CD4-positive, CD25-positive, alpha-beta regulatory T cell (primary cell): ENCODE measurements at regions not wholly inside any gene's neighbourhood (a gene's known extent, or its start where the extent isn't known, plus 50 kb on each side); places are given as distances from the start of the nearest gene placed in this dataset.

Source experiments
- ATAC-seq, 2 donors: fragments of 150-1000 bp; cut with Tn5 transposase; one replicate each; pipeline ENCODE4 v1.10.0; 2021; ENCODE audit warnings: low read depth in 2 of 2, moderate number of reproducible peaks in 2 of 2, moderate library complexity in 1 of 2
- DNase-seq, 3 donors: peaks; one replicate each; pipeline versions ENCODE4 v3.0.0 to v3.0.0-alpha.2; 2012 to 2022; ENCODE audit warnings: mixed read lengths in 1 of 3
- H3K27ac ChIP-seq: one replicate; pipeline ENCODE4 v1.7.0; 2013; ENCODE audit warnings: mild to moderate bottlenecking, low read length; ENCODE audit not compliant: insufficient read depth, poor library complexity, severe bottlenecking
- H3K27me3 ChIP-seq: one replicate; pipeline ENCODE4 v1.7.0; 2013; ENCODE audit warnings: low read length; ENCODE audit not compliant: control insufficient read depth, insufficient read depth
- H3K36me3 ChIP-seq: one replicate; pipeline ENCODE4 v1.7.0; 2013; ENCODE audit warnings: mild to moderate bottlenecking, low read length, moderate library complexity; ENCODE audit not compliant: control insufficient read depth, insufficient read depth
- H3K4me1 ChIP-seq: 2 replicates; pipeline ENCODE4 v1.7.0; 2013; ENCODE audit warnings: mild to moderate bottlenecking, low read length; ENCODE audit not compliant: insufficient read depth, control insufficient read depth, poor library complexity, severe bottlenecking
- H3K4me3 ChIP-seq: one replicate; pipeline ENCODE4 v1.7.0; 2013; ENCODE audit warnings: low read depth, mild to moderate bottlenecking, low read length, moderate library complexity
- H3K9me3 ChIP-seq, 2 experiments: 1 replicate in 1 of 2; 2 replicates in 1 of 2; pipeline ENCODE4 v1.7.0; 2013; ENCODE audit warnings: low read length in 2 of 2, mild to moderate bottlenecking in 1 of 2, moderate library complexity in 1 of 2; ENCODE audit not compliant: control insufficient read depth in 2 of 2
- H3K27ac Mint-ChIP-seq, 3 donors: one replicate each; pipeline ENCODE4 v1.8.0; 2020 to 2022; ENCODE audit warnings: mild to moderate bottlenecking in 3 of 3, mixed read lengths in 3 of 3, moderate library complexity in 2 of 3
- H3K27me3 Mint-ChIP-seq: one replicate; pipeline ENCODE4 v1.8.0; 2022; ENCODE audit warnings: mild to moderate bottlenecking, mixed read lengths
- H3K36me3 Mint-ChIP-seq: one replicate; pipeline ENCODE4 v1.8.0; 2020; ENCODE audit warnings: mixed read lengths
- H3K4me1 Mint-ChIP-seq, 4 donors: one replicate each; pipeline ENCODE4 v1.8.0; 2020 to 2022; ENCODE audit warnings: mixed read lengths in 4 of 4, mild to moderate bottlenecking in 1 of 4
- H3K4me3 Mint-ChIP-seq, 4 donors: one replicate each; pipeline ENCODE4 v1.8.0; 2020 to 2022; ENCODE audit warnings: mild to moderate bottlenecking in 4 of 4, mixed read lengths in 4 of 4, moderate library complexity in 3 of 4
- H3K9me3 Mint-ChIP-seq, 7 donors: one replicate each; pipeline ENCODE4 v1.8.0; 2020 to 2022; ENCODE audit warnings: mixed read lengths in 7 of 7, mild to moderate bottlenecking in 3 of 7, moderate library complexity in 2 of 7

- H3K36me3 ChIP-seq, result no peaks in the 10 kb centered on the region
- Mint-ChIP-seq H3K4me3 (no peak overlapping the region), H3K27me3 (no peaks in the 10 kb centered on the region), H3K9me3 (peaks cover 0 to 3% (median 0%) of the 10 kb centered on the region in 7 donors), H3K27ac (no peak overlapping the region), H3K4me1 (peaks cover 0 to 7% (median under 1%) of the 10 kb centered on the region in 4 donors), H3K36me3 (no peaks in the 10 kb centered on the region)
- ATAC-seq, result no peak
- no peaks in the 10 kb centered on the region for H3K9me3 ChIP-seq
- DNase-seq, result no peak
- H3K27me3 ChIP-seq, result no peaks in the 10 kb centered on the region
- no peak overlapping the region for H3K4me3 ChIP-seq
- H3K27ac ChIP-seq, result no peak overlapping the region
- H3K4me1 ChIP-seq, result no peaks in the 10 kb centered on the region
Measured at GRCh38 chr1:235024711-235025421, 103.8 kb downstream of the TOMM20 start.

- ATAC-seq, result no peak
- Mint-ChIP-seq H3K36me3 (no peaks in the 10 kb centered on the region), H3K4me3 (no peak overlapping the region), H3K9me3 (peaks cover 0 to 3% (median 0%) of the 10 kb centered on the region in 7 donors), H3K4me1 (peaks cover 0 to 12% (median 2%) of the 10 kb centered on the region in 4 donors), H3K27me3 (no peaks in the 10 kb centered on the region), H3K27ac (no peak overlapping the region)
- no peak overlapping the region for H3K4me3 ChIP-seq
- no peaks in the 10 kb centered on the region for H3K27me3 ChIP-seq
- H3K36me3 ChIP-seq, result no peaks in the 10 kb centered on the region
- DNase-seq, result no peak
- no peaks in the 10 kb centered on the region for H3K9me3 ChIP-seq
- no peak overlapping the region for H3K27ac ChIP-seq
- no peaks in the 10 kb centered on the region for H3K4me1 ChIP-seq
Measured at GRCh38 chr1:235023711-235024439, 104.8 kb downstream of the TOMM20 start.

- Mint-ChIP-seq H3K9me3 (peaks cover 0 to 7% (median 0%) of the 10 kb centered on the region in 7 donors), H3K27ac (no peak overlapping the region), H3K36me3 (no peaks in the 10 kb centered on the region), H3K4me3 (no peak overlapping the region), H3K27me3 (no peaks in the 10 kb centered on the region), H3K4me1 (peaks cover 0 to 19% (median 5%) of the 10 kb centered on the region in 4 donors)
- no peak overlapping the region for H3K4me3 ChIP-seq
- H3K9me3 ChIP-seq, result no peaks in the 10 kb centered on the region
- no peak overlapping the region for H3K27ac ChIP-seq
- ATAC-seq, result no peak
- no peaks in the 10 kb centered on the region for H3K36me3 ChIP-seq
- no peaks in the 10 kb centered on the region for H3K27me3 ChIP-seq
- H3K4me1 ChIP-seq, result no peaks in the 10 kb centered on the region
- no peak for DNase-seq
Measured at GRCh38 chr1:235022981-235023710, 105.5 kb downstream of the TOMM20 start.

- Mint-ChIP-seq H3K27ac (peak overlapping the region in 1 of 3 donors; percentile 82), H3K9me3 (peaks cover 0 to 12% (median 2%) of the 10 kb centered on the region in 7 donors), H3K4me1 (peaks cover 0 to 22% (median 5%) of the 10 kb centered on the region in 4 donors), H3K4me3 (no peak overlapping the region), H3K27me3 (no peaks in the 10 kb centered on the region), H3K36me3 (no peaks in the 10 kb centered on the region)
- Histone ChIP-seq H3K27ac (no peak overlapping the region), H3K4me3 (no peak overlapping the region), H3K36me3 (no peaks in the 10 kb centered on the region), H3K9me3 (no peaks in the 10 kb centered on the region), H3K27me3 (no peaks in the 10 kb centered on the region), H3K4me1 (no peaks in the 10 kb centered on the region)
- ATAC-seq, result no peak
- peak in 1 of 3 donors; percentile 35 for DNase-seq
Measured at GRCh38 chr1:235022341-235022980, 106.2 kb downstream of the TOMM20 start.

GRCh38 chr1:235021815-235022214 lies 106.8 kb downstream of the TOMM20 start:
- Mint-ChIP-seq H3K9me3 (peaks cover 0 to 12% (median 0%) of the 10 kb centered on the region in 7 donors), H3K4me3 (no peak overlapping the region), H3K4me1 (peaks cover 0 to 22% (median 6%) of the 10 kb centered on the region in 4 donors), H3K27ac (peak overlapping the region in 1 of 3 donors; percentile 62), H3K27me3 (no peaks in the 10 kb centered on the region), H3K36me3 (no peaks in the 10 kb centered on the region)
- no peaks in the 10 kb centered on the region for H3K36me3 ChIP-seq
- no peaks in the 10 kb centered on the region for H3K4me1 ChIP-seq
- H3K27ac ChIP-seq, result no peak overlapping the region
- DNase-seq, result no peak
- H3K4me3 ChIP-seq, result no peak overlapping the region
- no peaks in the 10 kb centered on the region for H3K9me3 ChIP-seq
- ATAC-seq, result no peak
- H3K27me3 ChIP-seq, result no peaks in the 10 kb centered on the region

- no peaks in the 10 kb centered on the region for H3K36me3 ChIP-seq
- H3K9me3 ChIP-seq, result no peaks in the 10 kb centered on the region
- Mint-ChIP-seq H3K27me3 (no peaks in the 10 kb centered on the region), H3K9me3 (peaks cover 0 to 12% (median 0%) of the 10 kb centered on the region in 7 donors), H3K36me3 (no peaks in the 10 kb centered on the region), H3K27ac (no peak overlapping the region), H3K4me1 (peaks cover 0 to 22% (median 6%) of the 10 kb centered on the region in 4 donors), H3K4me3 (no peak overlapping the region)
- no peaks in the 10 kb centered on the region for H3K27me3 ChIP-seq
- no peak overlapping the region for H3K4me3 ChIP-seq
- H3K4me1 ChIP-seq, result no peaks in the 10 kb centered on the region
- DNase-seq (no peak), ATAC-seq (no peak)
- no peak overlapping the region for H3K27ac ChIP-seq
Measured at GRCh38 chr1:235021321-235021720, 107.3 kb downstream of the TOMM20 start.

- Mint-ChIP-seq H3K9me3 (peaks cover 0 to 12% (median 2%) of the 10 kb centered on the region in 7 donors), H3K4me3 (no peak overlapping the region), H3K36me3 (no peaks in the 10 kb centered on the region), H3K27ac (peak overlapping the region in 1 of 3 donors; percentile 20), H3K4me1 (peaks cover 5 to 33% (median 10%) of the 10 kb centered on the region in 4 donors), H3K27me3 (no peaks in the 10 kb centered on the region)
- no peak for ATAC-seq
- Histone ChIP-seq H3K27me3 (no peaks in the 10 kb centered on the region), H3K27ac (no peak overlapping the region), H3K36me3 (no peaks in the 10 kb centered on the region), H3K4me3 (no peak overlapping the region), H3K4me1 (peaks cover 4% of the 10 kb centered on the region), H3K9me3 (no peaks in the 10 kb centered on the region)
- no peak for DNase-seq
Measured at GRCh38 chr1:235019961-235020360, 108.7 kb downstream of the TOMM20 start.
